ENCODE measurements at regions not wholly inside any gene's neighbourhood (a gene's known extent, or its start where the extent isn't known, plus 50 kb on each side); places are given as distances from the start of the nearest gene placed in this dataset.

DNA sequence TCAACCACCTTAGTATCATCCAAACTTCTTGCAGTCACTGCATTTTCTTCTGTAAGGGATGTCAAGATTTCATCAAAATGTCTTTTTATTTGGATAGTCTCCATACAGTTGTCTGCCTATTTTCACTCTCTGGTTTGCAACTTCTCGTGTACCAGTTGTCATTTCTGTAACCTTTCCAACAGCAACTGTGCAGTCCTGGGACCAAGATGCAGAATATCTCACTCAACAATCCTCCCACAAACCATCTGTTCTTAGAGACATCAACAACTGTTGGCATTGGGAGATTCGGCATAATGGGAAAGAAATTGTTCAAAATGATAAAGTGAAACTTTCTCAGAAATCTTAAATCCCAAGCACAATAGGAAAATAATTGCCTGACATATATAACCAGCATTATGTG is 933.6 kb upstream of the SLC39A10 start:
- H3K36me3 ChIP-seq (replicated peaks; ENCODE audit: low read depth, low read length): no peaks in the 10 kb centered on the region
- no peaks in the 10 kb centered on the region for H3K27me3 ChIP-seq (ENCODE audit: low read depth, low read length)
- H3K4me1 ChIP-seq (ENCODE audit: low read length): peaks cover 6% of the 10 kb centered on the region; the same call in 1 of the 2 replicates
- H3K27ac ChIP-seq (ENCODE audit: low read length): no peak overlapping the region
- no peak overlapping the region for H3K9ac ChIP-seq (ENCODE audit: low read length)
- H3K4me2 ChIP-seq (ENCODE audit: low read length): no peak overlapping the region
- H3K9me3 ChIP-seq (ENCODE audit: insufficient read depth, low read length): no peaks in the 10 kb centered on the region
- no peaks in the 10 kb centered on the region for H3K79me2 ChIP-seq (ENCODE audit: low read length)
- no peak overlapping the region for H2AFZ ChIP-seq (ENCODE audit: low read depth, low read length)
- TF ChIP-seq, protein P1, sequence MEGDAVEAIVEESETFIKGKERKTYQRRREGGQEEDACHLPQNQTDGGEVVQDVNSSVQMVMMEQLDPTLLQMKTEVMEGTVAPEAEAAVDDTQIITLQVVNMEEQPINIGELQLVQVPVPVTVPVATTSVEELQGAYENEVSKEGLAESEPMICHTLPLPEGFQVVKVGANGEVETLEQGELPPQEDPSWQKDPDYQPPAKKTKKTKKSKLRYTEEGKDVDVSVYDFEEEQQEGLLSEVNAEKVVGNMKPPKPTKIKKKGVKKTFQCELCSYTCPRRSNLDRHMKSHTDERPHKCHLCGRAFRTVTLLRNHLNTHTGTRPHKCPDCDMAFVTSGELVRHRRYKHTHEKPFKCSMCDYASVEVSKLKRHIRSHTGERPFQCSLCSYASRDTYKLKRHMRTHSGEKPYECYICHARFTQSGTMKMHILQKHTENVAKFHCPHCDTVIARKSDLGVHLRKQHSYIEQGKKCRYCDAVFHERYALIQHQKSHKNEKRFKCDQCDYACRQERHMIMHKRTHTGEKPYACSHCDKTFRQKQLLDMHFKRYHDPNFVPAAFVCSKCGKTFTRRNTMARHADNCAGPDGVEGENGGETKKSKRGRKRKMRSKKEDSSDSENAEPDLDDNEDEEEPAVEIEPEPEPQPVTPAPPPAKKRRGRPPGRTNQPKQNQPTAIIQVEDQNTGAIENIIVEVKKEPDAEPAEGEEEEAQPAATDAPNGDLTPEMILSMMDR (IDR thresholded peaks at IDR 0.05; ENCODE audit: low read depth, low read length): no peak
- no peaks in the 10 kb centered on the region for H4K20me1 ChIP-seq (ENCODE audit: insufficient read depth, low read length)
- H3K4me3 ChIP-seq (ENCODE audit: low read length): no peak overlapping the region

DNA sequence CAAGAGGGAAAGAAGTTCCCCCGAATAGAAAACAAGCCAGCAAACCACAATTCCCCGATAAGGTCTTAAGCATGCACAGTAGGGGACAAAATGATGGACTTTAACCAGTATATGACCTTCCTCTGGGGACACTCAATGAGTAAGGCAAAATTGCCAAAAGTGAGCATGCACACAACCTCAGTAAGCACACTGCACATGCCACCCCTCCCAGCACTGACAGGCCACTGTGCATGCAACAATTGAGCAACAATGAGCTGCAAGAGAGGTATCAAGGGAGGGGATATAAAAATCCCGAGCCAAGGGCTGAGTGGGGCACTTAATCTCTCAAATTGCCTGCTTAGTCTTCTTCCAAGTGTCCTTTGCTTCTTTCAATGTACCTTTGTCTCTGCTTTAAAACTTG is 935.8 kb upstream of the SLC39A10 start:
- Histone ChIP-seq H3K9me3 (ENCODE audit: insufficient read depth, low read length) (no peaks in the 10 kb centered on the region), H3K27ac (ENCODE audit: low read length) (no peak overlapping the region), H3K9ac (ENCODE audit: low read length) (no peak overlapping the region), H3K4me1 (ENCODE audit: low read length) (peaks cover 6% of the 10 kb centered on the region; the same call in 1 of the 2 replicates), H3K79me2 (ENCODE audit: low read length) (no peaks in the 10 kb centered on the region), H3K36me3 (replicated peaks; ENCODE audit: low read depth, low read length) (no peaks in the 10 kb centered on the region), H3K27me3 (ENCODE audit: low read depth, low read length) (no peaks in the 10 kb centered on the region), H3K4me3 (ENCODE audit: low read length) (no peak overlapping the region), H4K20me1 (ENCODE audit: insufficient read depth, low read length) (no peaks in the 10 kb centered on the region), H2AFZ (ENCODE audit: low read depth, low read length) (no peak overlapping the region), H3K4me2 (ENCODE audit: low read length) (no peak overlapping the region)
- TF ChIP-seq EZH2phosphoT487 (IDR thresholded peaks at IDR 0.05; ENCODE audit: low read depth): no peak
- TF ChIP-seq, protein P1 (IDR thresholded peaks at IDR 0.05; ENCODE audit: low read depth, low read length): no peak

DNA sequence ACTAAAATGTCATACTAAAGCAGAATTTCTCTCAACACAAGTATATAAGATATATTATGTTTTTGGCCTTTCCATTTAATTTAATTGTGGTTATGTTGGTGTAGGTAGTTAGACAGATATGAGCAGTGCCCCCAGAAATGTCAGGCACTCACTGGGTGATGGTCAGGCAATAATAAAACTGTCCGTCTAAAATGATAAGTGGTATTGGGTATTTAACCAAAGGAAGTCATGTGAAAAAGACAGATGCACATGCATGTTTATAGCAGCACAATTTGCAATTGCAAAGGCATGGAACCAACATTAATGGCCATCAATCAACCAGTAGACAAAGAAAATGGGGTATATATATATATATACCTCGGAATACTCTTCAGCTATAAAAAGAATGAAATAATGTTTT is 936.6 kb upstream of the SLC39A10 start:
- Histone ChIP-seq H3K36me3 (replicated peaks; ENCODE audit: low read depth, low read length) (no peaks in the 10 kb centered on the region), H3K9me3 (ENCODE audit: insufficient read depth, low read length) (no peaks in the 10 kb centered on the region), H2AFZ (ENCODE audit: low read depth, low read length) (no peak overlapping the region), H3K4me1 (ENCODE audit: low read length) (peaks cover 6% of the 10 kb centered on the region; the same call in 1 of the 2 replicates), H3K79me2 (ENCODE audit: low read length) (no peaks in the 10 kb centered on the region), H3K27ac (ENCODE audit: low read length) (no peak overlapping the region), H3K4me3 (ENCODE audit: low read length) (no peak overlapping the region), H3K27me3 (ENCODE audit: low read depth, low read length) (no peaks in the 10 kb centered on the region), H3K9ac (ENCODE audit: low read length) (no peak overlapping the region), H4K20me1 (ENCODE audit: insufficient read depth, low read length) (no peaks in the 10 kb centered on the region), H3K4me2 (ENCODE audit: low read length) (no peak overlapping the region)
- TF ChIP-seq, protein P1 (IDR thresholded peaks at IDR 0.05; ENCODE audit: low read depth, low read length): no peak
- no peak for TF ChIP-seq EZH2phosphoT487 (IDR thresholded peaks at IDR 0.05; ENCODE audit: low read depth)

DNA sequence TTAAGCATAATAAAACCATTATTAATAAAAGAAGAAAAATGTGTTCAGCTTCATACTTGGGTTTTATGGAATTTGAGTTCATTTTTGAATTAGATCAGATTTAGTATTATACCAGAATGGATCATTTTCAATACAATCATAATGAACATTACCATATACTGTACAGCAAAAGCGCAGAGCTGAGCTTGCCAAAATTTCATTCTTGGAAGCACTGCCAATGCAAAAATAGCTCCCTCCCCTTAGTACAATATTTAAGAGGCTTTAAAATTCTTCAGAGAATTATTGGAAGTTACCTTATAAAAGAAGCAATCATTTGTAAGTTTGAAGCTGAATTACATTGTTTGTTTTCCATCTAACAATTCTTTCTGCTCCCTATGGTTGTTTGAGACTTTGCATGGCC is 938.1 kb upstream of the SLC39A10 start:
- Histone ChIP-seq H3K4me3 (ENCODE audit: low read length) (no peak overlapping the region), H3K9ac (ENCODE audit: low read length) (no peak overlapping the region), H3K79me2 (ENCODE audit: low read length) (no peaks in the 10 kb centered on the region), H3K9me3 (ENCODE audit: insufficient read depth, low read length) (no peaks in the 10 kb centered on the region), H3K4me2 (ENCODE audit: low read length) (no peak overlapping the region), H3K27ac (ENCODE audit: low read length) (no peak overlapping the region), H3K4me1 (ENCODE audit: low read length) (no peaks in the 10 kb centered on the region), H2AFZ (ENCODE audit: low read depth, low read length) (no peak overlapping the region), H3K36me3 (replicated peaks; ENCODE audit: low read depth, low read length) (no peaks in the 10 kb centered on the region), H4K20me1 (ENCODE audit: insufficient read depth, low read length) (no peaks in the 10 kb centered on the region), H3K27me3 (ENCODE audit: low read depth, low read length) (no peaks in the 10 kb centered on the region)
- TF ChIP-seq, protein P1 (IDR thresholded peaks at IDR 0.05; ENCODE audit: low read depth, low read length): no peak
- TF ChIP-seq EZH2phosphoT487 (IDR thresholded peaks at IDR 0.05; ENCODE audit: low read depth): no peak
